K562 (cell line): ENCODE measurements at regions not wholly inside any gene's neighbourhood (a gene's known extent, or its start where the extent isn't known, plus 50 kb on each side); places are given as distances from the start of the nearest gene placed in this dataset.

Source experiments
- ATAC-seq: fragments of 200-7000 bp; cut with Tn5 transposase; 3 replicates; pipeline ENCODE4 v1.9.1; 2020; ENCODE audit warnings: moderate library complexity
- BruUV-seq: library from RNA; stranded (reverse); fragments of 400-500 nt; replicated peaks from 2 replicates; lab custom pipeline; 2021; lab: Mats Ljungman, UMichigan
- CTCF ChIA-PET: fragments of 300-600 bp; formaldehyde crosslinking; extraction: SDS; loops from one replicate; lab custom pipeline; 2021; ENCODE audit warnings: low intra/inter-chr PET ratio; lab: Yijun Ruan, JAX
- POLR2A ChIA-PET: fragments of 300-600, 350-650 bp; sonication (Branson Sonifier 250); formaldehyde crosslinking; extraction: SDS; loops from one replicate; lab custom pipeline; 2021; ENCODE audit warnings: antibody characterized with exemption, inconsistent platforms; lab: Yijun Ruan, JAX
- DNase-seq, 4 experiments: peaks; one replicate each; pipeline versions ENCODE4 v3.0.0 to v3.0.0-alpha.2; 2011 to 2018; ENCODE audit warnings: low spot score in 3 of 4, mixed read lengths in 3 of 4; ENCODE audit errors: extremely low read depth in 1 of 4
- FAIRE-seq: peaks from 2 replicates; lab custom pipeline; 2011; peaks lifted over from hg19 to GRCh38; lab: Jason Lieb, UNC
- H2AFZ ChIP-seq: 2 replicates; pipeline ENCODE4 v1.6.0; 2011; ENCODE audit warnings: low read depth, low read length, control low read depth, inconsistent platforms
- H3K27ac ChIP-seq: fragments of 200-600 bp; 3 replicates; pipeline ENCODE4 v1.8.0; 2011; ENCODE audit warnings: low read depth, mild to moderate bottlenecking, control low read depth, inconsistent platforms, low read length, moderate library complexity, mixed read lengths; ENCODE audit errors: extremely low read depth
- H3K27me3 ChIP-seq, 2 experiments: fragments of 300-600 bp in 1 of 2; 2 replicates in 1 of 2; 3 replicates in 1 of 2; pipeline versions ENCODE4 v1.6.0 to v1.8.0; 2011; ENCODE audit warnings: inconsistent platforms in 2 of 2, low read length in 2 of 2, mild to moderate bottlenecking in 1 of 2, mixed read lengths in 1 of 2, moderate library complexity in 1 of 2; ENCODE audit not compliant: control insufficient read depth in 2 of 2, insufficient read depth in 2 of 2
- H3K36me3 ChIP-seq: fragments of 300-600 bp; 3 replicates; pipeline ENCODE4 v1.8.0; 2011; ENCODE audit warnings: mild to moderate bottlenecking, low read length, inconsistent platforms; ENCODE audit not compliant: control insufficient read depth, insufficient read depth
- H3K4me1 ChIP-seq, 2 experiments: fragments of 200-600 bp in 1 of 2; replicated peaks in 1 of 2; 2 replicates in 1 of 2; 3 replicates in 1 of 2; pipeline versions ENCODE4 v1.5.1 to v1.8.0; 2011; ENCODE audit warnings: inconsistent platforms in 2 of 2, low read length in 2 of 2, mild to moderate bottlenecking in 1 of 2, mixed read lengths in 1 of 2, moderate library complexity in 1 of 2; ENCODE audit not compliant: control insufficient read depth in 2 of 2, insufficient read depth in 2 of 2
- H3K4me2 ChIP-seq: 2 replicates; pipeline ENCODE4 v1.6.1; 2011; ENCODE audit warnings: low read length, control low read depth, inconsistent platforms, mixed read lengths; ENCODE audit not compliant: insufficient read depth
- H3K4me3 ChIP-seq: fragments of 200-600 bp; sonication (generic), shearing (Covaris generic); 2 replicates; pipeline ENCODE4 v1.5.1; 2016; ENCODE audit warnings: control low read depth, inconsistent platforms
- H3K79me2 ChIP-seq: fragments of 200-600 bp; 3 replicates; pipeline ENCODE4 v1.8.0; 2011; ENCODE audit warnings: low read length, inconsistent platforms; ENCODE audit not compliant: control insufficient read depth, insufficient read depth
- H3K9ac ChIP-seq, 2 experiments: 2 replicates each; pipeline versions ENCODE4 v1.6.0 to v1.6.1; 2011; ENCODE audit warnings: low read depth in 2 of 2, low read length in 2 of 2, control low read depth in 1 of 2, inconsistent platforms in 1 of 2, mild to moderate bottlenecking in 1 of 2, mixed read lengths in 1 of 2; ENCODE audit not compliant: insufficient read depth in 1 of 2
- H3K9me1 ChIP-seq: one replicate; pipeline ENCODE4 v1.6.0; 2011; ENCODE audit warnings: inconsistent platforms, mild to moderate bottlenecking, low read length, moderate library complexity; ENCODE audit not compliant: control insufficient read depth, insufficient read depth
- H3K9me3 ChIP-seq: replicated peaks from 2 replicates; pipeline ENCODE4 v1.5.1; 2011; ENCODE audit warnings: low read depth, low read length, inconsistent platforms; ENCODE audit not compliant: control insufficient read depth, insufficient read depth
- H4K20me1 ChIP-seq: replicated peaks from 2 replicates; pipeline ENCODE4 v1.6.1; 2011; ENCODE audit warnings: low read length, inconsistent platforms, mixed read lengths; ENCODE audit not compliant: control insufficient read depth, insufficient read depth
- ASH1L ChIP-seq: fragments of 450-650 bp; IDR thresholded peaks from 2 replicates; pipeline ENCODE4 v1.6.1; 2018; ENCODE audit warnings: borderline replicate concordance, mild to moderate bottlenecking, low read depth; ENCODE audit not compliant: partially characterized antibody
- BACH1 ChIP-seq: fragments of 200-800 bp; sonication (Bioruptor generic); IDR thresholded peaks from 2 replicates; pipeline ENCODE4 v1.6.1; 2016; ENCODE audit warnings: missing genetic modification characterization, missing compliant biosample characterization
- CTBP1 ChIP-seq: fragments of 450-650 bp; IDR thresholded peaks from 2 replicates; pipeline ENCODE4 v1.6.1; 2016; ENCODE audit warnings: borderline replicate concordance
- EP300 ChIP-seq: IDR thresholded peaks from 2 replicates; pipeline ENCODE4 v1.6.1; 2012; ENCODE audit warnings: low read length, improper control_type of control experiment
- FOXO4 ChIP-seq: fragments of 450-650 bp; formaldehyde crosslinking; IDR thresholded peaks from 2 replicates; pipeline ENCODE4 v1.4.0; 2020; ENCODE audit warnings: mild to moderate bottlenecking, moderate library complexity
- MED1 ChIP-seq: sonication (generic); formaldehyde crosslinking; IDR thresholded peaks from 2 replicates; pipeline ENCODE4 v1.8.1; 2023; ENCODE audit warnings: missing genetic modification reagents, borderline replicate concordance
- MYC ChIP-seq, 2 experiments: fragments of 250-450 bp in 1 of 2; sonication (Bioruptor Pico) in 1 of 2; IDR thresholded peaks; 2 replicates each; pipeline versions ENCODE4 v1.5.1 to v1.6.1; 2012 to 2021; ENCODE audit warnings: low read depth in 2 of 2, borderline replicate concordance in 1 of 2, improper control_type of control experiment in 1 of 2, low read length in 1 of 2, mild to moderate bottlenecking in 1 of 2, moderate library complexity in 1 of 2
- NR4A1 ChIP-seq, 2 experiments: fragments of 250-450 bp in 1 of 2; fragments of 450-650 bp in 1 of 2; sonication (Bioruptor Pico) in 1 of 2; IDR thresholded peaks; 2 replicates each; pipeline versions ENCODE4 v1.4.0 to v1.6.1; 2016 to 2020; ENCODE audit warnings: mild to moderate bottlenecking in 2 of 2, missing compliant biosample characterization in 1 of 2, missing genetic modification characterization in 1 of 2, moderate library complexity in 1 of 2
- RAD21 ChIP-seq, 2 experiments: fragments of 250-450 bp in 1 of 2; fragments of 450-650 bp in 1 of 2; sonication (Bioruptor Pico) in 1 of 2; formaldehyde crosslinking in 1 of 2; IDR thresholded peaks in 1 of 2; conservative IDR thresholded peaks in 1 of 2; 2 replicates each; pipeline versions ENCODE4 v1.4.0 to v1.8.0; 2020 to 2022; ENCODE audit warnings: mild to moderate bottlenecking in 2 of 2, moderate library complexity in 1 of 2
- TAF7 ChIP-seq: fragments of 450-650 bp; IDR thresholded peaks from 2 replicates; pipeline ENCODE4 v1.6.1; 2016; ENCODE audit warnings: missing genetic modification characterization, missing compliant biosample characterization
- ZNF436 ChIP-seq: fragments of 250-450, 450-650 bp; sonication (Bioruptor Pico); formaldehyde crosslinking; IDR thresholded peaks from 2 replicates; pipeline ENCODE4 v1.7.0; 2020; ENCODE audit warnings: mild to moderate bottlenecking
- WGBS: fragments of 100-300 bp; shearing (Covaris generic); methylation state at CpG from one replicate; pipeline ENCODE4 v1.1.6; 2016; ENCODE audit warnings: low coverage, mixed read lengths; ENCODE audit not compliant: insufficient coverage; ENCODE audit errors: missing lambda C conversion rate; 5-methylcytosine and 5-hydroxymethylcytosine counted together
- in situ Hi-C: fragments of 300-500 bp; cut with MboI; formaldehyde crosslinking; loops from 4 replicates; pipeline ENCODE4 v1.15.0; 2018; ENCODE audit warnings: inconsistent platforms, mixed read lengths
- intact Hi-C: fragments of 100-400 bp; cut with micrococcal nuclease; formaldehyde crosslinking; loops from 2 replicates; pipeline ENCODE4 v1.14.2; 2022

- TF ChIP-seq FOXO4: no peak
- TF ChIP-seq TAF7 (tag): no peak
- no peak for TF ChIP-seq ZNF436 (CRISPR knock-in tag)
- TF ChIP-seq MYC (IDR thresholded peaks at IDR 0.05; ENCODE audit: low read depth, low read length): no peak
- no peak for TF ChIP-seq MYC (CRISPR knock-in tag; IDR thresholded peaks at IDR 0.05; ENCODE audit: borderline replicate concordance, low read depth)
- TF ChIP-seq CTBP1: no peak
- TF ChIP-seq NR4A1 (CRISPR knock-in tag; IDR thresholded peaks at IDR 0.05): no peak
- no peak for TF ChIP-seq NR4A1 (tag; IDR thresholded peaks at IDR 0.05)
- TF ChIP-seq EP300: no peak
These were observed 57.8 kb upstream of the LPAR1 start (continued) for GRCh38 chr9:111096051-111096450.

- no peaks in the 10 kb centered on the region for H3K4me1 ChIP-seq
- H2AFZ ChIP-seq: no peak overlapping the region
- 4% methylated on average over 4 of the region's 4 CpGs for WGBS
- POLR2A ChIA-PET: no interaction called here
- TF ChIP-seq MED1 (CRISPR knock-in tag) (no peak), RAD21 (CRISPR knock-in tag; conservative IDR thresholded peaks at IDR 0.05 in 1 of 2, IDR thresholded peaks at IDR 0.05 in 1 of 2) (no peak), ASH1L (no peak), BACH1 (tag) (no peak)
- FAIRE-seq: no peak
- intact Hi-C loops: no loop called here
- no peaks in the 10 kb centered on the region for H3K9me3 ChIP-seq
- H3K36me3 ChIP-seq: no peaks in the 10 kb centered on the region
- no peaks in the 10 kb centered on the region for H3K9me1 ChIP-seq
- no peaks in the 10 kb centered on the region for H3K27me3 ChIP-seq
- CTCF ChIA-PET: no interaction called here
- H3K27ac ChIP-seq: no peak overlapping the region
- H3K4me3 ChIP-seq: no peak overlapping the region
- no TSS peak for BruUV-seq
- H4K20me1 ChIP-seq: no peaks in the 10 kb centered on the region
- no peak overlapping the region for H3K9ac ChIP-seq
- ATAC-seq: no peak
- in situ Hi-C loops: no loop called here
- H3K4me2 ChIP-seq: no peak overlapping the region
- DNase-seq: no peak
- H3K79me2 ChIP-seq: no peaks in the 10 kb centered on the region
These were observed 57.2 kb upstream of the LPAR1 start for GRCh38 chr9:111095441-111095840.
